Panc1 (cell line): ENCODE measurements at regions not wholly inside any gene's neighbourhood (a gene's known extent, or its start where the extent isn't known, plus 50 kb on each side); places are given as distances from the start of the nearest gene placed in this dataset.

Source experiments
- ATAC-seq: fragments of 200-7000 bp; cut with Tn5 transposase; 2 replicates; pipeline ENCODE4 v1.9.1; 2020; ENCODE audit warnings: mild to moderate bottlenecking, moderate library complexity
- BruUV-seq: library from RNA; stranded (reverse); fragments of 400-500 nt; replicated peaks from 2 replicates; lab custom pipeline; 2021; lab: Mats Ljungman, UMichigan
- CTCF ChIA-PET: fragments of 300-600 bp; sonication (Branson Sonifier 250); formaldehyde crosslinking; loops from one replicate; lab custom pipeline; 2022; ENCODE audit warnings: antibody characterized with exemption; lab: Charles Lee
- POLR2A ChIA-PET: fragments of 300-600 bp; sonication (Branson Sonifier 250); formaldehyde crosslinking; loops from one replicate; lab custom pipeline; 2022; ENCODE audit warnings: antibody characterized with exemption; lab: Charles Lee
- DNase-seq: peaks from one replicate; pipeline ENCODE4 v3.0.0-alpha.2; 2010; ENCODE audit warnings: low read depth, low spot score
- H3K27ac ChIP-seq: 2 replicates; pipeline ENCODE4 v1.5.1; 2011; ENCODE audit warnings: mild to moderate bottlenecking, low read length, inconsistent platforms
- H3K27me3 ChIP-seq: fragments of 200-500 bp; sonication (Bioruptor generic); 2 replicates; pipeline ENCODE4 v1.6.0; 2014; ENCODE audit warnings: low read length, inconsistent platforms; ENCODE audit not compliant: control insufficient read depth, insufficient read depth
- H3K36me3 ChIP-seq: fragments of 200-500 bp; sonication (Bioruptor generic); 2 replicates; pipeline ENCODE4 v1.5.1; 2014; ENCODE audit warnings: inconsistent platforms, mild to moderate bottlenecking, low read length, moderate library complexity; ENCODE audit not compliant: control insufficient read depth, insufficient read depth
- H3K4me1 ChIP-seq: 2 replicates; pipeline ENCODE4 v1.5.1; 2011; ENCODE audit warnings: inconsistent platforms, mild to moderate bottlenecking, low read length, moderate library complexity; ENCODE audit not compliant: control insufficient read depth, insufficient read depth
- H3K4me3 ChIP-seq, 2 experiments: 2 replicates each; pipeline ENCODE4 v1.5.1; 2011 to 2012; ENCODE audit warnings: low read depth in 2 of 2, low read length in 2 of 2, mild to moderate bottlenecking in 2 of 2, inconsistent platforms in 1 of 2, moderate library complexity in 1 of 2
- H3K9me3 ChIP-seq: fragments of 200-500 bp; sonication (Bioruptor generic); 2 replicates; pipeline ENCODE4 v1.5.1; 2014; ENCODE audit warnings: low read depth, mild to moderate bottlenecking, inconsistent platforms, low read length, moderate library complexity; ENCODE audit not compliant: control insufficient read depth, insufficient read depth
- POLR2AphosphoS5 ChIP-seq: IDR thresholded peaks from 2 replicates; pipeline ENCODE4 v1.6.1; 2012; ENCODE audit warnings: mild to moderate bottlenecking, low read depth, low read length, moderate library complexity
- REST ChIP-seq, 2 experiments: IDR thresholded peaks; 2 replicates each; pipeline ENCODE4 v1.6.1; 2011 to 2012; ENCODE audit warnings: low read depth in 2 of 2, control low read depth in 1 of 2, low read length in 1 of 2, mild to moderate bottlenecking in 1 of 2, moderate library complexity in 1 of 2; ENCODE audit not compliant: insufficient read depth in 1 of 2
- SIN3A ChIP-seq: IDR thresholded peaks from 2 replicates; pipeline ENCODE4 v1.6.1; 2012; ENCODE audit warnings: low read depth, mild to moderate bottlenecking, low read length, moderate library complexity, borderline replicate concordance; ENCODE audit not compliant: insufficient read depth
- TCF7L2 ChIP-seq: IDR thresholded peaks from 2 replicates; pipeline ENCODE4 v1.6.1; 2011; ENCODE audit warnings: mild to moderate bottlenecking, low read depth, low read length, inconsistent platforms
- in situ Hi-C: cut with HindIII; loops from 2 replicates; pipeline ENCODE4 v1.10.0; 2016; ENCODE audit warnings: low sequenced_read_pairs, low pct_unique_long_range_greater_than_20kb
- intact Hi-C: fragments of 100-400 bp; cut with micrococcal nuclease; formaldehyde crosslinking; loops from one replicate; pipeline ENCODE4 v1.10.0; 2022; ENCODE audit not compliant: unreplicated experiment
- TF ChIP-seq, protein P1 (sequence below): fragments of 450-650 bp; IDR thresholded peaks from 2 replicates; pipeline ENCODE4 v1.5.1; 2017; ENCODE audit warnings: mild to moderate bottlenecking

- POLR2A ChIA-PET, result no interaction called here
- H3K4me1 ChIP-seq, result no peaks in the 10 kb centered on the region
- no TSS peak for BruUV-seq
- intact Hi-C loops (no loop called here), in situ Hi-C loops (no loop called here)
- no peaks in the 10 kb centered on the region for H3K9me3 ChIP-seq
- ATAC-seq (no peak), DNase-seq (no peak)
- no peak overlapping the region for H3K27ac ChIP-seq
- H3K36me3 ChIP-seq, result no peaks in the 10 kb centered on the region; the same call in 1 of the 2 replicates
- H3K4me3 ChIP-seq, result no peak overlapping the region
- TF ChIP-seq REST (IDR thresholded peaks at IDR 0.05; ENCODE audit: insufficient read depth in 1 of 2, low read depth in 2 of 2, low read length in 1 of 2), result no peak
- no peak for TF ChIP-seq POLR2AphosphoS5
- TF ChIP-seq, protein P1, sequence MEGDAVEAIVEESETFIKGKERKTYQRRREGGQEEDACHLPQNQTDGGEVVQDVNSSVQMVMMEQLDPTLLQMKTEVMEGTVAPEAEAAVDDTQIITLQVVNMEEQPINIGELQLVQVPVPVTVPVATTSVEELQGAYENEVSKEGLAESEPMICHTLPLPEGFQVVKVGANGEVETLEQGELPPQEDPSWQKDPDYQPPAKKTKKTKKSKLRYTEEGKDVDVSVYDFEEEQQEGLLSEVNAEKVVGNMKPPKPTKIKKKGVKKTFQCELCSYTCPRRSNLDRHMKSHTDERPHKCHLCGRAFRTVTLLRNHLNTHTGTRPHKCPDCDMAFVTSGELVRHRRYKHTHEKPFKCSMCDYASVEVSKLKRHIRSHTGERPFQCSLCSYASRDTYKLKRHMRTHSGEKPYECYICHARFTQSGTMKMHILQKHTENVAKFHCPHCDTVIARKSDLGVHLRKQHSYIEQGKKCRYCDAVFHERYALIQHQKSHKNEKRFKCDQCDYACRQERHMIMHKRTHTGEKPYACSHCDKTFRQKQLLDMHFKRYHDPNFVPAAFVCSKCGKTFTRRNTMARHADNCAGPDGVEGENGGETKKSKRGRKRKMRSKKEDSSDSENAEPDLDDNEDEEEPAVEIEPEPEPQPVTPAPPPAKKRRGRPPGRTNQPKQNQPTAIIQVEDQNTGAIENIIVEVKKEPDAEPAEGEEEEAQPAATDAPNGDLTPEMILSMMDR, result no peak
- TF ChIP-seq TCF7L2, result no peak
- CTCF ChIA-PET, result no interaction called here
- H3K27me3 ChIP-seq, result no peaks in the 10 kb centered on the region
Observed at GRCh38 chr7:86214734-86215133, 429.0 kb upstream of the GRM3 start.

GRCh38 chr7:86212976-86213375, 430.7 kb upstream of the GRM3 start:
- no TSS peak for BruUV-seq
- Histone ChIP-seq H3K36me3 (no peaks in the 10 kb centered on the region; the same call in 1 of the 2 replicates), H3K27ac (no peak overlapping the region), H3K9me3 (no peaks in the 10 kb centered on the region), H3K4me3 (no peak overlapping the region), H3K27me3 (no peaks in the 10 kb centered on the region), H3K4me1 (no peaks in the 10 kb centered on the region)
- DNase-seq, result no peak
- ChIA-PET CTCF (no interaction called here), POLR2A (no interaction called here)
- in situ Hi-C loops (no loop called here), intact Hi-C loops (no loop called here)
- TF ChIP-seq TCF7L2, result no peak
- no peak for ATAC-seq

DNA sequence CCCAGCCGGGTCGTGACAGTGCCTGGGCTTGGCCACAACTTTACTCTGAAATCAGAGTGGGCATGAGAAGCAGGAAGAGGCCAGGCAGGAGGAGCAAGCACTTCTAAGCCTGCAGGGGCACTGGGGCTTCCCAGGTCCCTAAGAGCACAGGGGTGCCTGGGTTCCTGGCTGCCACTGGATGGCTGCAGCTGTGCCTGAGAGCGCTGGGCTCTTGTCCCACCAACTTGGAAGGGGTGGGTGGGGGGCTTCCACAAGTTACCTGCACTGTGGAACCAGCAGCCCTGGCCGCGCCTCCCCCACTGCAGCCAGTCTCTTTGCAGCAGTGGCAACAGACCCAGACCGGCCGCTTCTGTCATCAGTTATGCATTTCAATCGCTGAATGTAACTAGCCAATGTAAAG, 434.7 kb upstream of the GRM3 start:
- H3K27ac ChIP-seq, result no peak overlapping the region
- TF ChIP-seq, protein P1, result no peak
- TF ChIP-seq SIN3A, result no peak
- TF ChIP-seq POLR2AphosphoS5, result no peak
- no peak for TF ChIP-seq REST (IDR thresholded peaks at IDR 0.05; ENCODE audit: insufficient read depth in 1 of 2, low read depth in 2 of 2, low read length in 1 of 2)
- no peak for TF ChIP-seq TCF7L2
- H3K36me3 ChIP-seq, result no peaks in the 10 kb centered on the region; the same call in 1 of the 2 replicates
- no peaks in the 10 kb centered on the region for H3K4me1 ChIP-seq
- no peak overlapping the region for H3K4me3 ChIP-seq
- intact Hi-C loops, result no loop called here
- no peaks in the 10 kb centered on the region for H3K27me3 ChIP-seq
- no TSS peak for BruUV-seq
- CTCF ChIA-PET, result no interaction called here
- DNase-seq (no peak), ATAC-seq (no peak)
- in situ Hi-C loops, result no loop called here
- POLR2A ChIA-PET, result no interaction called here
- no peaks in the 10 kb centered on the region for H3K9me3 ChIP-seq
